ENCODE measurements at regions not wholly inside any gene's neighbourhood (a gene's known extent, or its start where the extent isn't known, plus 50 kb on each side); places are given as distances from the start of the nearest gene placed in this dataset.

GRCh38 chr10:124157271-124157681 is 63.9 kb upstream of the CHST15 start:
- TF ChIP-seq CTCF (IDR thresholded peaks at IDR 0.05) (no peak), POLR2A (IDR thresholded peaks at IDR 0.05) (no peak)
